ENCODE measurements at regions not wholly inside any gene's neighbourhood (a gene's known extent, or its start where the extent isn't known, plus 50 kb on each side); places are given as distances from the start of the nearest gene placed in this dataset.
"Not testable (repeated sequence)": the region's sequence is repeated elsewhere in the genome, so short reads cannot be mapped to it uniquely, and the experiment has no call there.

- DNase-seq: no peak
Observed at GRCh38 chr15:66884661-66885237, 180.7 kb upstream of the SMAD3 start.

- no peak for DNase-seq
Observed at GRCh38 chr15:66885281-66885915, 180.0 kb upstream of the SMAD3 start.

GRCh38 chr15:66886241-66886675 is 179.1 kb upstream of the SMAD3 start:
- no peak for DNase-seq

- DNase-seq: no peak
Observed at GRCh38 chr15:66886686-66887273, 178.6 kb upstream of the SMAD3 start.

GRCh38 chr15:66889298-66889697 is 176.1 kb upstream of the SMAD3 start:
- DNase-seq: not testable (repeated sequence)

- no peak for DNase-seq
Observed at GRCh38 chr15:66891776-66892175, 173.6 kb upstream of the SMAD3 start.

GRCh38 chr15:66893294-66893693 is 172.1 kb upstream of the SMAD3 start:
- no peak for DNase-seq

GRCh38 chr15:66894363-66894762 is 171.0 kb upstream of the SMAD3 start:
- no peak for DNase-seq

- DNase-seq: peak; percentile 19
Observed at GRCh38 chr15:66894986-66895780, 170.2 kb upstream of the SMAD3 start.

- no peak for DNase-seq
Observed at GRCh38 chr15:66895794-66896453, 169.5 kb upstream of the SMAD3 start.

- no peak for DNase-seq
Observed at GRCh38 chr15:66896611-66897010, 168.8 kb upstream of the SMAD3 start.

- no peak for DNase-seq
Observed at GRCh38 chr15:66897416-66897815, 168.0 kb upstream of the SMAD3 start.

GRCh38 chr15:66897971-66898370 is 167.4 kb upstream of the SMAD3 start:
- no peak for DNase-seq

- no peak for DNase-seq
Observed at GRCh38 chr15:66898656-66899386, 166.6 kb upstream of the SMAD3 start.

- peak; percentile 69 for DNase-seq
Observed at GRCh38 chr15:66899555-66900350, 165.6 kb upstream of the SMAD3 start.

- DNase-seq: no peak
Observed at GRCh38 chr15:66900586-66901310, 164.7 kb upstream of the SMAD3 start.

GRCh38 chr15:66901336-66902100 is 163.9 kb upstream of the SMAD3 start:
- peak; percentile 43 for DNase-seq

GRCh38 chr15:66905185-66905584 is 160.2 kb upstream of the SMAD3 start:
- no peak for DNase-seq

- no peak for DNase-seq
Observed at GRCh38 chr15:66905954-66906353, 159.4 kb upstream of the SMAD3 start.

All from fibroblast of skin of abdomen (primary cell).